ENCODE measurements at regions not wholly inside any gene's neighbourhood (a gene's known extent, or its start where the extent isn't known, plus 50 kb on each side); places are given as distances from the start of the nearest gene placed in this dataset.

- H3K36me3 ChIP-seq (ENCODE audit: control insufficient read depth, low read length), result no peaks in the 10 kb centered on the region
- H4K20me1 ChIP-seq (ENCODE audit: control insufficient read depth, insufficient read depth, low read depth, low read length), result no peaks in the 10 kb centered on the region
- no peaks in the 10 kb centered on the region for H3F3A ChIP-seq (ENCODE audit: control insufficient read depth, insufficient read depth)
- no peaks in the 10 kb centered on the region for H3K9me2 ChIP-seq (replicated peaks; ENCODE audit: control insufficient read depth, low read length)
- no peaks in the 10 kb centered on the region for H3K79me2 ChIP-seq (ENCODE audit: control insufficient read depth, low read length)
- no peaks in the 10 kb centered on the region for H3K4me1 ChIP-seq (ENCODE audit: control insufficient read depth, low read length)
- TF ChIP-seq CTCF (IDR thresholded peaks at IDR 0.05; ENCODE audit: low read depth, low read length, poor library complexity, severe bottlenecking), result no peak
- TF ChIP-seq EZH2phosphoT487 (IDR thresholded peaks at IDR 0.05; ENCODE audit: borderline replicate concordance, low read length), result no peak
- no peak overlapping the region for H3K27ac ChIP-seq (ENCODE audit: low read depth, low read length)
- H3K9me3 ChIP-seq (ENCODE audit: control insufficient read depth, insufficient read depth, low read length), result 0 out of 2 replicates have a peak, but pooled peaks cover 2% of the 10 kb centered on the region
- H3K4me3 ChIP-seq (ENCODE audit: low read length), result no peak overlapping the region
- no peak overlapping the region for H3K4me2 ChIP-seq (ENCODE audit: low read length)
- no peaks in the 10 kb centered on the region for H3K27me3 ChIP-seq (ENCODE audit: control insufficient read depth, low read length)
Observed at GRCh38 chr5:175104677-175105076, 339.3 kb downstream of the DRD1 start.

GRCh38 chr5:175103746-175104145, 340.2 kb downstream of the DRD1 start:
- Histone ChIP-seq H3K9me3 (ENCODE audit: control insufficient read depth, insufficient read depth, low read length) (no peaks in the 10 kb centered on the region), H3K4me1 (ENCODE audit: control insufficient read depth, low read length) (no peaks in the 10 kb centered on the region)
- TF ChIP-seq EZH2phosphoT487 (IDR thresholded peaks at IDR 0.05; ENCODE audit: borderline replicate concordance, low read length) (no peak), CTCF (IDR thresholded peaks at IDR 0.05; ENCODE audit: low read depth, low read length, poor library complexity, severe bottlenecking) (no peak)

GRCh38 chr5:175102717-175103116, 341.3 kb downstream of the DRD1 start:
- H3K4me2 ChIP-seq (ENCODE audit: low read length), result no peak overlapping the region
- H3K36me3 ChIP-seq (ENCODE audit: control insufficient read depth, low read length), result no peaks in the 10 kb centered on the region
- H4K20me1 ChIP-seq (ENCODE audit: control insufficient read depth, insufficient read depth, low read depth, low read length), result no peaks in the 10 kb centered on the region
- no peaks in the 10 kb centered on the region for H3K4me1 ChIP-seq (ENCODE audit: control insufficient read depth, low read length)
- no peaks in the 10 kb centered on the region for H3K27me3 ChIP-seq (ENCODE audit: control insufficient read depth, low read length)
- H3K9me3 ChIP-seq (ENCODE audit: control insufficient read depth, insufficient read depth, low read length), result no peaks in the 10 kb centered on the region
- H3K9me2 ChIP-seq (replicated peaks; ENCODE audit: control insufficient read depth, low read length), result no peaks in the 10 kb centered on the region
- H3K4me3 ChIP-seq (ENCODE audit: low read length), result no peak overlapping the region
- no peaks in the 10 kb centered on the region for H3K79me2 ChIP-seq (ENCODE audit: control insufficient read depth, low read length)
- TF ChIP-seq EZH2phosphoT487 (IDR thresholded peaks at IDR 0.05; ENCODE audit: borderline replicate concordance, low read length) (no peak), CTCF (IDR thresholded peaks at IDR 0.05; ENCODE audit: low read depth, low read length, poor library complexity, severe bottlenecking) (no peak)
- no peak overlapping the region for H3K27ac ChIP-seq (ENCODE audit: low read depth, low read length)
- H3F3A ChIP-seq (ENCODE audit: control insufficient read depth, insufficient read depth), result no peaks in the 10 kb centered on the region

More at GRCh38 chr5:175103746-175104145, 340.2 kb downstream of the DRD1 start:
- Histone ChIP-seq H3K36me3 (ENCODE audit: control insufficient read depth, low read length) (no peaks in the 10 kb centered on the region), H3K9me2 (replicated peaks; ENCODE audit: control insufficient read depth, low read length) (no peaks in the 10 kb centered on the region), H3F3A (ENCODE audit: control insufficient read depth, insufficient read depth) (no peaks in the 10 kb centered on the region), H3K27ac (ENCODE audit: low read depth, low read length) (no peak overlapping the region), H4K20me1 (ENCODE audit: control insufficient read depth, insufficient read depth, low read depth, low read length) (no peaks in the 10 kb centered on the region), H3K27me3 (ENCODE audit: control insufficient read depth, low read length) (no peaks in the 10 kb centered on the region), H3K4me2 (ENCODE audit: low read length) (no peak overlapping the region), H3K79me2 (ENCODE audit: control insufficient read depth, low read length) (no peaks in the 10 kb centered on the region), H3K4me3 (ENCODE audit: low read length) (no peak overlapping the region)

All from DOHH2 (cell line).